ENCODE measurements at regions not wholly inside any gene's neighbourhood (a gene's known extent, or its start where the extent isn't known, plus 50 kb on each side); places are given as distances from the start of the nearest gene placed in this dataset.

DNA sequence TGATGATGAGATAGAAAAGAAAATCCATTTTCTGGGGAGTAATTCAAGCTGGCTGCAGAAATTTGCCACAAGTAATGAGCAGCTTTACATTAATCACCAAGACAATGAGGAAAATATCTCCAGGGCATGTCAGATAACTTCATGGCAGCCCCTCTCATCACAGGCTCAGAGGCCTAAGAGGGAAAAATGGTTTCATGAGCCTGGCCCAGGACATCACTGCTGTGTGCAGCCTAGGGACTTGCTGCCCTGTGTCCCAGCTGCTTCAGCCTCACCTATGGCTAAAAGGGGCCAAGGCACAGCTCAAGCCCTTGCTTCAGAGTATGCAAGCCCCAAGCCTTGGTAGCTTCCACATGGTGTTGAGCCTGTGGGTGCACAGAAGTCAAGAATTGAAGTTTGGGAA is 161.7 kb downstream of the OPA1 start:
- DNase-seq (ENCODE audit: extremely low spot score, insufficient read length, low read depth): no peak
- FAIRE-seq: no peak

DNA sequence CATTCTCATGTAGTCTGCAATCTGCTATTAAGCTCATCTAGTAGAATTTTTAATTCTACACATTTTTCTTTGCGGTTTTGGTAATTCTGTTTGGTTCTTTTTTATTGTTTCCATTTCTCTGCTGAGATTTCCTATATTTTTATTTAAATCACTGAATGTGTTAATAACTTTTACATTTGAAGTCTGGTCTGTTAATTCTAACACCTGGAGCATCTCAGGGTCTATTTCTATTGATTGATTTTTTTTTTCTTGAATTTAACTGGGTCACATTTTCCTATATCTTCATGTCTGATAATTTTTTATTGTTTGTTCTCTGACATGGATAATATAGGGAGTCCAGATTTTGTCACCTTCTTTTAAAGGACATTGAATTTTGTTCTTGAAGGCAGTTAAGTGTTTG is 163.5 kb downstream of the OPA1 start:
- FAIRE-seq (no peak), DNase-seq (ENCODE audit: extremely low spot score, insufficient read length, low read depth) (no peak)

GRCh38 chr3:193757457-193757856 is 164.4 kb downstream of the OPA1 start:
- DNase-seq (ENCODE audit: extremely low spot score, insufficient read length, low read depth) (no peak), FAIRE-seq (no peak)

- FAIRE-seq (no peak), DNase-seq (ENCODE audit: extremely low spot score, insufficient read length, low read depth) (no peak)
These were observed 169.0 kb downstream of the OPA1 start for GRCh38 chr3:193761969-193762368.

GRCh38 chr3:193762657-193763056 is 169.6 kb downstream of the OPA1 start:
- no peak for DNase-seq (ENCODE audit: extremely low spot score, insufficient read length, low read depth)
- FAIRE-seq: no peak

GRCh38 chr3:193764959-193765358 is 172.0 kb downstream of the OPA1 start:
- DNase-seq (ENCODE audit: extremely low spot score, insufficient read length, low read depth): no peak
- no peak for FAIRE-seq

DNA sequence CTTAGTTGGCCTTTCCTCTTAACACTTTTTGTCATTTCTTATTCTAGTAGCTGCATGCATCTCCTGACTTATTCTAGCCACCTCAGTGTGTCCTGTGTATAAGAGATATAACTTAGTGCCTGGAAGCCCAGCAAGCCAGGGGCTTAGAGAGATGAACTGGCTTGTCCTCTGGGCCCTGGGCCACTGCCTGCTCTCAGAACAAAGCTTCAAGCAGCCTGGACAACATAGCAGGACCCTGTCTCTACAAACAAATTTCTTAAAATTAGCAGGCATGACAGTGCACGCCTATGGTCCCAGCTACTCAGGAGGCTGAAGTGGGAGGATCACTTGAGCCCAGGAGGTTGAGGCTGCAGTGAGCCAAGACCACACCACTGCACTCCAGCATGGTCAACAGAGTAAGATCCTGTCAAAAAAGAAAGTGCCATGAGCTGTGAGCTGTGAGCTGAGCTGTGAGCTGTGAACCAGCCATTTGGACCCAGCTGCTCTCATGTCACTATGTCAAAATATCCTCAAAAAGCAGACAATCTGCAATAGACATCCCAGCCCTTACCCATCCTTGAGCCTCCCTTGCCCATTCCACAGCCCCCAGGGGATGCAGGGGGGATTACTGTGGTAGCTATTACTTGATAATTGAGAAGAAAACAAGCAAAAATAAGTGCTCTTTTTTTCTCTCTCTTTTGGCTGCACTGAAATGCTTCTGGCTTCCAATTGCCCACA is 174.5 kb downstream of the OPA1 start:
- DNase-seq (ENCODE audit: extremely low spot score, insufficient read length, low read depth) (no peak), FAIRE-seq (no peak)

DNA sequence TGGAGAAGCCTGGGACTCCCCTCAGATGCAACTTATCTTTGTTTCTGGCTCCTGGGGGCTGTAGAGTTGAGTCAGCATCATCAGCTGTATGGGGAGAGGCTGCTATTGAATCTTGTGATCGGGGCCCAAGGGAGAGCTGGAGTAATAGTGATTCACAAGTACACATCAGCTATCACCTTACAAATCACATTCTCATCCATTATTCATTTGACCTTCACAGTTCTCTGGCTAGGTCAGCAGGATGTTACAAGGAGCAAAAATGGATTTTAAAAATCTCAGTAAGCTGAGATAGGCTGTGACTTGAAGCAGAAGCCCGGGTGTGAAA is 175.0 kb downstream of the OPA1 start:
- no peak for FAIRE-seq

GRCh38 chr3:193769437-193769836 is 176.4 kb downstream of the OPA1 start:
- FAIRE-seq (no peak), DNase-seq (ENCODE audit: extremely low spot score, insufficient read length, low read depth) (no peak)

More for the DNA sequence above, 175.0 kb downstream of the OPA1 start:
- DNase-seq (ENCODE audit: extremely low spot score, insufficient read length, low read depth): no peak

- FAIRE-seq (no peak), DNase-seq (ENCODE audit: extremely low spot score, insufficient read length, low read depth) (no peak)
These were observed 178.1 kb downstream of the OPA1 start for GRCh38 chr3:193771011-193771652.

DNA sequence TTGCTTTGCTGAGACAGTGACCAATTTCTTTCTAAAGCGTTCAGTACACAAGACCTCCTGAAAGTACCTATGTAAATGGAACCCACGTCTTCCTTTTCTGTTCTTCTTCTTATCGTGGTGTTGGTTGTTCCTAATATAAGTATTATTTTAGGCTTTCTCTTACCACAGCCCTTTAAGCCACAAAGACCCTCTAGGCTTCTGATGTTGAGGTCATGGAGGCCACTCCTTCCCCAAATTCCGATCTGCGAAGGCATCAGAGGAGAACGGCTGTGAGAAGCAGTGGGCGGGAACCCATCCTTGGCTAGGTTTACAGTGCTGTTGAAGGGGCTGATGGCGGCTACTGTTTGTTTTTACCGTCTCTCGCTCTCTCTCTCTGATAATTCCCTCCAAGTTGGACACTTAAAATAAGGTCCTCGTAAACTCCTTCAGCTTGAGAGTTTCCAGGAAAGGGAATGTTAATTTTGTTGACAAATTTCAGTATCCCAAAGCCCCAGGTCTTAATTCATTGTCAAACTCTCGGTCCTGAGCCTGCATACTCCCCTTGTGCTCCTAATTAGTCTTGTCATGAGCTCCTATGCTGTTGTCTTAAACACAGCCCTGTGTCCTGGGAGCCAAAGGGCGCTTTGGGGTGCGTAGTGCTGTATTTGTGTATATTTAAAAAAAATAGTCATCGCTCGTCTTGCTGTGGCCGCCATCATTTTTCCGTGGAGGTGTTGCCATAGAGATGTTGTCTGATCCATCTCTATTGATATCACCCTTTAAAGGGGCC is 178.8 kb downstream of the OPA1 start:
- no peak for DNase-seq (ENCODE audit: extremely low spot score, insufficient read length, low read depth)
- no peak for FAIRE-seq

DNA sequence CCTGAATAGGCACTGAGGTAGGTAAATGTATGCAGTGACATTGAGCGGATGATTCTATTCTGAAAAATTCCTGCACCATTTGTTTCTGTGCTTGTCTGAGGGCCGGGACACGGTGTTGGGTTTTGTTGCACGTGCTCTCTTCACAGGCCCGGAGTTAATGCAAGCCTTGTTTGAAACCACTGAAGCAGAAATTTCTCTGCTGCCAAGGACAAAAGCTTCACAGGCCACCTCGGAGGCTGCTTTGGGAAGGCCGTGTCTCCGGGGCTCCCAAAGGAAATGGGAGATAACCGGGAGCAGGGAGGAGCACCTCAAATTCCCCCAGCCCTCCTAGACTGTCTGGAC is 179.4 kb downstream of the OPA1 start:
- no peak for FAIRE-seq
- DNase-seq (ENCODE audit: extremely low spot score, insufficient read length, low read depth): no peak

DNA sequence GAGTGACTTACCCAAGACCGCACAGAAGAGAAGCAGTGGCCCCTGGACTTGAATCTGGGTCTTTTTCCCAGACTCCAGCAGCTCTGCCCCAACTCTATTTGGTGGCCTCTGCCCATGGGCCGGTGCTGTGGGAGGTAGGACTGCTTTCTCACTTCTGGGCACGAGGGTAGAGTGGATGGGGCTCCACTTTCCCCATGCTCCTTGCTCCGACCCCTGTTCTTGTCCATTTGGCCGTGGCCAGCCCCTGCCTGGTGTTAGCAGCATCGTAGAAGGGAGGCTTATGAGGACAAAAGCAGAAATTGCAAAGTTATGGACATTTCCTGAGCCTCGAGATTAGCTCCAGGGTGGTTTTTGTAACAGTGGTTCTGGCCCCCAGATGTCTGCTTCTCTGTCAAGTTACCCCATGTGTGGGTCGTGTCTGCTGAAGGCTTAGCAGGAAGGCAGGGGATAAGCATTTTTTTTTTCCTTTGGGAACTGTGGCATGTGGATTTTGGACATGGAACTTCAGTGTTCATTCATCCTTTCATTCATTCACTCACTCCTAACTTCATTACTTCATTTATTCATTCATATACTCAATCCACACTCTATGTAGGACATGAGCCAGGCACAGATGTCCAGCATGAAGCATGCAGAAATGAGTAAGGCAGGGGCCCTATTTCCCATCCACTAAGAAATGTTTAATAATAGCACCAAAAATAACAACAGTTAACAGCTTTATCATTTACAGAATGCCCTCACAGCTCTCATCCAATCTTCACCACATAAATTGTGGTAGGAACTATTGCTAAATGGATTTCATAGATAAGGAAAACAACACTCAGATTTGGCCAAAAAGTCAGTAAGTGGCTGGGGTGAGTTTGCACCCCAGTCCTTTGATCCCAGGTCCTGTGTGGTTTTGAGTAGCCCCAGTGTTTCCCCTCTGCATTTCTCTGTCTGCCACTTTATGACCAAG is 180.5 kb downstream of the OPA1 start:
- no peak for FAIRE-seq
- no peak for DNase-seq (ENCODE audit: extremely low spot score, insufficient read length, low read depth)

- no peak for DNase-seq (ENCODE audit: extremely low spot score, insufficient read length, low read depth)
- no peak for FAIRE-seq
These were observed 181.4 kb downstream of the OPA1 start for GRCh38 chr3:193774272-193774915.

- FAIRE-seq (no peak), DNase-seq (ENCODE audit: extremely low spot score, insufficient read length, low read depth) (no peak)
These were observed 181.9 kb downstream of the OPA1 start for GRCh38 chr3:193774916-193775285.

GRCh38 chr3:193775421-193776077 is 182.5 kb downstream of the OPA1 start:
- no peak for DNase-seq (ENCODE audit: extremely low spot score, insufficient read length, low read depth)
- no peak for FAIRE-seq

- FAIRE-seq (peak; percentile 78), DNase-seq (ENCODE audit: extremely low spot score, insufficient read length, low read depth) (peak; percentile 20)
These were observed 183.8 kb downstream of the OPA1 start for GRCh38 chr3:193776626-193777358.

DNA sequence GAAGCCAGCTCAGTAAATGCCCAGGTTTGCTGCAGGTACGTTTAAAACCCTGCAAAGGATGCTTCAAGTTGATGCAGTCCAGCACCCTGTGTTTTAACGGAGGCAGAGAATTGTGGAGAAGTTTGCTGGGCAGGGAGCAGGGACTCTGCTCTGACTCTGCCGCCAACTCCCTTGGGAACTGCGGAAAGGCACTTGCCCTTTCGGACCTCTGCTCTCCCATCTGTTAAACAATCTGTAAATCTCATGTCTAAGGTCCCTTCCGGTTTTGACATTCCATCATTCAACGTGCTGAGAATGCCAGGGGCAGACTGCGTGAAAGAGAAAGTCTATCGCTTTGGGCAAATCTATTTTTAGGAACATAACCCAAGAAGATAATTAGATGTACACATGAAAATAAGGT is 184.5 kb downstream of the OPA1 start:
- DNase-seq (ENCODE audit: extremely low spot score, insufficient read length, low read depth) (no peak), FAIRE-seq (no peak)

GRCh38 chr3:193778676-193779075 is 185.7 kb downstream of the OPA1 start:
- no peak for FAIRE-seq
- no peak for DNase-seq (ENCODE audit: extremely low spot score, insufficient read length, low read depth)
